B cell (primary cell): ENCODE measurements at regions not wholly inside any gene's neighbourhood (a gene's known extent, or its start where the extent isn't known, plus 50 kb on each side); places are given as distances from the start of the nearest gene placed in this dataset.

ENCODE experiments used
- ATAC-seq: fragments of 200-7000 bp; cut with Tn5 transposase; one replicate; pipeline ENCODE4 v1.10.0; 2021; ENCODE audit warnings: low read depth, mild to moderate bottlenecking, moderate number of reproducible peaks, moderate library complexity
- CTCF ChIA-PET: fragments of 350-600 bp; sonication (Branson Sonifier 250); formaldehyde crosslinking; loops from one replicate; lab custom pipeline; 2021; ENCODE audit warnings: antibody characterized with exemption, inconsistent platforms; lab: Charles Lee
- POLR2A ChIA-PET: fragments of 350-600 bp; sonication (Branson Sonifier 250); formaldehyde crosslinking; loops from one replicate; lab custom pipeline; 2021; ENCODE audit warnings: antibody characterized with exemption; lab: Charles Lee
- DNase-seq: peaks from one replicate; pipeline ENCODE4 v3.0.0; 2013
- H2AFZ ChIP-seq: 2 replicates; pipeline ENCODE4 v1.6.1; 2012; ENCODE audit warnings: mild to moderate bottlenecking, low read depth, low read length; ENCODE audit not compliant: insufficient read depth, poor library complexity, severe bottlenecking
- H3K27ac ChIP-seq, 2 donors: 1 replicate in 1 of 2; 2 replicates in 1 of 2; pipeline ENCODE4 v1.5.1; 2012 to 2013; ENCODE audit warnings: low read length in 2 of 2, mild to moderate bottlenecking in 2 of 2, moderate library complexity in 1 of 2
- H3K27me3 ChIP-seq, 4 experiments: fragments of 200-600 bp in 1 of 4; sonication (generic) in 1 of 4; replicated peaks in 1 of 4; 1 replicate in 2 of 4; 2 replicates in 2 of 4; pipeline versions ENCODE4 v1.6.1 to v1.7.0; 2013 to 2016; ENCODE audit warnings: low read length in 3 of 4, mild to moderate bottlenecking in 2 of 4, mixed read lengths in 1 of 4, moderate library complexity in 1 of 4; ENCODE audit not compliant: insufficient read depth in 4 of 4, control insufficient read depth in 3 of 4; ENCODE audit errors: control extremely low read depth in 1 of 4
- H3K36me3 ChIP-seq, 2 experiments: replicated peaks in 1 of 2; 1 replicate in 1 of 2; 2 replicates in 1 of 2; pipeline versions ENCODE4 v1.6.1 to v1.7.1; 2013; ENCODE audit warnings: low read length in 1 of 2; ENCODE audit not compliant: insufficient read depth in 2 of 2, control insufficient read depth in 1 of 2; ENCODE audit errors: control extremely low read depth in 1 of 2, extremely low read depth in 1 of 2
- H3K4me1 ChIP-seq, 2 donors: fragments of 200-600 bp in 1 of 2; sonication (generic) in 1 of 2; 1 replicate in 1 of 2; 2 replicates in 1 of 2; pipeline versions ENCODE4 v1.5.1 to v1.6.1; 2013 to 2017; ENCODE audit warnings: low read length in 2 of 2; ENCODE audit not compliant: control insufficient read depth in 2 of 2, insufficient read depth in 2 of 2
- H3K4me2 ChIP-seq: replicated peaks from 2 replicates; pipeline ENCODE3; 2012; ENCODE audit warnings: mild to moderate bottlenecking, low read depth, low read length; ENCODE audit not compliant: poor library complexity, severe bottlenecking
- H3K4me3 ChIP-seq, 5 experiments: fragments of 200-600 bp in 1 of 5; sonication (generic) in 1 of 5; 1 replicate in 3 of 5; 2 replicates in 2 of 5; pipeline versions ENCODE4 v1.5.1 to v1.7.0; 2011 to 2016; ENCODE audit warnings: low read length in 4 of 5, mild to moderate bottlenecking in 4 of 5, low read depth in 2 of 5, control low read depth in 1 of 5, moderate library complexity in 1 of 5; ENCODE audit not compliant: insufficient read depth in 1 of 5; ENCODE audit errors: control extremely low read depth in 1 of 5, extremely low read depth in 1 of 5
- H3K79me2 ChIP-seq: fragments of 200-600 bp; sonication (generic); one replicate; pipeline ENCODE4 v1.6.0; 2016; ENCODE audit warnings: low read length; ENCODE audit not compliant: control insufficient read depth, insufficient read depth
- H3K9ac ChIP-seq: fragments of 200-600 bp; sonication (generic); 2 replicates; pipeline ENCODE4 v1.6.1; 2017; ENCODE audit warnings: mild to moderate bottlenecking, low read length, moderate library complexity
- H3K9me3 ChIP-seq, 3 donors: one replicate each; pipeline versions ENCODE4 v1.6.1 to v1.7.1; 2013; ENCODE audit warnings: low read length in 2 of 3; ENCODE audit not compliant: control insufficient read depth in 2 of 3, insufficient read depth in 1 of 3; ENCODE audit errors: control extremely low read depth in 1 of 3
- H4K20me1 ChIP-seq: 2 replicates; pipeline ENCODE4 v1.6.0; 2012; ENCODE audit warnings: mild to moderate bottlenecking, low read length; ENCODE audit not compliant: insufficient read depth, control insufficient read depth, poor library complexity, severe bottlenecking
- H3K27ac Mint-ChIP-seq: one replicate; pipeline ENCODE4 v1.8.0; 2021; ENCODE audit warnings: mixed read lengths
- H3K27me3 Mint-ChIP-seq: one replicate; pipeline ENCODE4 v1.8.0; 2021; ENCODE audit warnings: mixed read lengths
- H3K4me1 Mint-ChIP-seq: one replicate; pipeline ENCODE4 v1.8.0; 2021; ENCODE audit warnings: mixed read lengths
- H3K4me3 Mint-ChIP-seq: one replicate; pipeline ENCODE4 v1.8.0; 2021; ENCODE audit warnings: mixed read lengths
- H3K9me3 Mint-ChIP-seq: one replicate; pipeline ENCODE4 v1.8.0; 2022; ENCODE audit warnings: mixed read lengths; ENCODE audit not compliant: insufficient read depth
- EZH2 ChIP-seq: IDR thresholded peaks from 2 replicates; pipeline ENCODE4 v1.6.1; 2012; ENCODE audit warnings: borderline replicate concordance, low read depth, mild to moderate bottlenecking, moderate library complexity, low read length; ENCODE audit not compliant: insufficient read depth, poor library complexity, severe bottlenecking
- WGBS: methylation state at CpG from one replicate; pipeline ENCODE4 v1.1.5; 2013; ENCODE audit warnings: missing lambda C conversion rate; ENCODE audit not compliant: insufficient coverage; 5-methylcytosine and 5-hydroxymethylcytosine counted together
- intact Hi-C: fragments of 100-400 bp; cut with micrococcal nuclease; formaldehyde crosslinking; loops from one replicate; pipeline ENCODE4 v1.10.0; 2022
- TF ChIP-seq, protein P1 (sequence below): fragments of 200-600 bp; IDR thresholded peaks from one replicate; pipeline ENCODE4 v1.8.0; 2022; ENCODE audit warnings: antibody characterized with exemption, mild to moderate bottlenecking

DNA sequence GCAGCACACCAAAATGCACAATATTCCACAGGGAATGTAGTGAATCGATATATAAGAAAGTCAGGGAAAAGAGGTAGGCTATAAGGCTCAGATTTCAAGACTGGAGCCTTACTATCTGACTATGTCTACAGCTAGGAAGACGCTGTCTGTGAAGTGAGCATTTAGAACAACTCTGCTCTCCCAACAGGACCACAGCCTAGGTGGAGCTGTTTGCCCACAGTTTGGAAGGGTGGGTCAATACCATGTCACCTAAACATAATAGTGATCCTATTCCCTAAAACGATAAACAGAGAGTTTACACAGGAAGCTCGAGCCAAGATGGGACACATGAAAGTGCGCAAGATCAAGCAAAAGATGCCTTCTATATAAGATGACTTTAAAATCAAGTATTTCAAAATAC is 2486.0 kb upstream of the PCDH20 start:
- Histone ChIP-seq H3K4me3 (no peak overlapping the region), H3K79me2 (no peaks in the 10 kb centered on the region), H3K9ac (no peak overlapping the region), H4K20me1 (no peaks in the 10 kb centered on the region), H3K27ac (no peak overlapping the region), H3K4me1 (no peaks in the 10 kb centered on the region), H2AFZ (no peak overlapping the region), H3K27me3 (no peaks in the 10 kb centered on the region), H3K36me3 (no peaks in the 10 kb centered on the region), H3K9me3 (no peaks in the 10 kb centered on the region), H3K4me2 (no peak overlapping the region)
- CTCF ChIA-PET: no interaction called here
- intact Hi-C loops: no loop called here
- TF ChIP-seq, protein P1, sequence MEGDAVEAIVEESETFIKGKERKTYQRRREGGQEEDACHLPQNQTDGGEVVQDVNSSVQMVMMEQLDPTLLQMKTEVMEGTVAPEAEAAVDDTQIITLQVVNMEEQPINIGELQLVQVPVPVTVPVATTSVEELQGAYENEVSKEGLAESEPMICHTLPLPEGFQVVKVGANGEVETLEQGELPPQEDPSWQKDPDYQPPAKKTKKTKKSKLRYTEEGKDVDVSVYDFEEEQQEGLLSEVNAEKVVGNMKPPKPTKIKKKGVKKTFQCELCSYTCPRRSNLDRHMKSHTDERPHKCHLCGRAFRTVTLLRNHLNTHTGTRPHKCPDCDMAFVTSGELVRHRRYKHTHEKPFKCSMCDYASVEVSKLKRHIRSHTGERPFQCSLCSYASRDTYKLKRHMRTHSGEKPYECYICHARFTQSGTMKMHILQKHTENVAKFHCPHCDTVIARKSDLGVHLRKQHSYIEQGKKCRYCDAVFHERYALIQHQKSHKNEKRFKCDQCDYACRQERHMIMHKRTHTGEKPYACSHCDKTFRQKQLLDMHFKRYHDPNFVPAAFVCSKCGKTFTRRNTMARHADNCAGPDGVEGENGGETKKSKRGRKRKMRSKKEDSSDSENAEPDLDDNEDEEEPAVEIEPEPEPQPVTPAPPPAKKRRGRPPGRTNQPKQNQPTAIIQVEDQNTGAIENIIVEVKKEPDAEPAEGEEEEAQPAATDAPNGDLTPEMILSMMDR: no peak
- TF ChIP-seq EZH2: no peak
- Mint-ChIP-seq H3K4me1 (no peaks in the 10 kb centered on the region), H3K4me3 (no peak overlapping the region), H3K27me3 (no peaks in the 10 kb centered on the region), H3K9me3 (peaks cover 6% of the 10 kb centered on the region), H3K27ac (no peak overlapping the region)
- POLR2A ChIA-PET: no interaction called here
- no peak for ATAC-seq
- no peak for DNase-seq
- WGBS: no CpG with 5 or more reads among the region's 5 CpGs

DNA sequence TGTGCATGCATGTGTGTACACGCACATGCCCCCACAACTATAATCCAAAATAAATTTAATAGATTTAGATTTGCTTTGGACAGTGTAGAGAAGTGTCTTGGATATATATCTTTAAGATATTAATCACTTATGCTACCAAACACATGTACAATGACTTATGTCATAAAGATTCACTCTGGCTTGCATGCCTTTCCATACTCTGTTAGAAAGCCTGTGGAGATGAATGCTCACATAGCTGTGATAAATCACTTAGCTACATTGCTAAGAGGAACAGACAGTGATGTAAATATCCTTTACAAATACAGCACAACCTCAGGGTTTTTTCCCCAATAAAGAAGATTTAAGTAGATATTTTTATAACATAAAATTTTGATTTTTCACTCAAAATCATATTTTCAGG is 2484.8 kb upstream of the PCDH20 start:
- H3K27ac ChIP-seq: no peak overlapping the region
- H3K9me3 Mint-ChIP-seq: peaks cover 6% of the 10 kb centered on the region
- intact Hi-C loops: no loop called here
- ChIA-PET POLR2A (no interaction called here), CTCF (no interaction called here)
- H3K4me1 Mint-ChIP-seq: no peaks in the 10 kb centered on the region
- no peak for ATAC-seq
- no peak overlapping the region for H3K27ac Mint-ChIP-seq
- DNase-seq: no peak
- no peak overlapping the region for H3K4me2 ChIP-seq
- no peaks in the 10 kb centered on the region for H4K20me1 ChIP-seq
- no peaks in the 10 kb centered on the region for H3K79me2 ChIP-seq
- no peaks in the 10 kb centered on the region for H3K9me3 ChIP-seq
- no peaks in the 10 kb centered on the region for H3K27me3 ChIP-seq
- WGBS: no CpG with 5 or more reads among the region's 1 CpG
- H3K4me3 ChIP-seq: no peak overlapping the region
- no peaks in the 10 kb centered on the region for H3K4me1 ChIP-seq
- no peak overlapping the region for H3K4me3 Mint-ChIP-seq
- H3K27me3 Mint-ChIP-seq: no peaks in the 10 kb centered on the region
- no peaks in the 10 kb centered on the region for H3K36me3 ChIP-seq
- TF ChIP-seq, protein P1: no peak
- no peak for TF ChIP-seq EZH2
- no peak overlapping the region for H3K9ac ChIP-seq
- no peak overlapping the region for H2AFZ ChIP-seq
